Naive thymus-derived CD4-positive, alpha-beta T cell (primary cell): ENCODE measurements at regions not wholly inside any gene's neighbourhood (a gene's known extent, or its start where the extent isn't known, plus 50 kb on each side); places are given as distances from the start of the nearest gene placed in this dataset.

Experiments used
- ATAC-seq: fragments of 150-1000 bp; cut with Tn5 transposase; 2 replicates; pipeline ENCODE4 v1.10.0; 2021; ENCODE audit warnings: mild to moderate bottlenecking, moderate library complexity
- CTCF ChIA-PET: fragments of 350-600 bp; sonication (Branson Sonifier 250); formaldehyde crosslinking; loops from one replicate; lab custom pipeline; 2021; ENCODE audit warnings: antibody characterized with exemption; lab: Charles Lee
- POLR2A ChIA-PET: fragments of 350-600 bp; sonication (Branson Sonifier 250); formaldehyde crosslinking; loops from one replicate; lab custom pipeline; 2021; ENCODE audit warnings: antibody characterized with exemption, inconsistent platforms; lab: Charles Lee
- DNase-seq, 9 donors: peaks; one replicate each; pipeline versions ENCODE4 v3.0.0 to v3.0.0-alpha.2; 2020 to 2022; ENCODE audit warnings: mixed read lengths in 1 of 9
- H3K27ac ChIP-seq: one replicate; pipeline ENCODE4 v1.7.0; 2013; ENCODE audit warnings: mild to moderate bottlenecking, low read depth, low read length, moderate library complexity
- H3K27me3 ChIP-seq, 2 donors: one replicate each; pipeline ENCODE4 v1.7.0; 2013; ENCODE audit warnings: low read length in 2 of 2, mild to moderate bottlenecking in 2 of 2, moderate library complexity in 2 of 2; ENCODE audit not compliant: control insufficient read depth in 2 of 2, insufficient read depth in 2 of 2
- H3K36me3 ChIP-seq, 3 experiments: 1 replicate in 2 of 3; 2 replicates in 1 of 3; pipeline ENCODE4 v1.7.0; 2013; ENCODE audit warnings: low read length in 3 of 3, mild to moderate bottlenecking in 3 of 3, moderate library complexity in 1 of 3; ENCODE audit not compliant: insufficient read depth in 3 of 3, control insufficient read depth in 2 of 3
- H3K4me1 ChIP-seq, 2 donors: one replicate each; pipeline ENCODE4 v1.7.0; 2013; ENCODE audit warnings: low read length in 2 of 2, mild to moderate bottlenecking in 2 of 2, moderate library complexity in 1 of 2; ENCODE audit not compliant: control insufficient read depth in 2 of 2, insufficient read depth in 2 of 2
- H3K4me3 ChIP-seq: 2 replicates; pipeline ENCODE4 v1.7.0; 2013; ENCODE audit warnings: mild to moderate bottlenecking, low read length
- H3K9me3 ChIP-seq, 3 experiments: 1 replicate in 2 of 3; 2 replicates in 1 of 3; pipeline ENCODE4 v1.7.0; 2013; ENCODE audit warnings: low read length in 3 of 3; ENCODE audit not compliant: control insufficient read depth in 2 of 3
- H3K27ac Mint-ChIP-seq, 9 donors: one replicate each; pipeline ENCODE4 v1.8.0; 2020 to 2022; ENCODE audit warnings: mixed read lengths in 9 of 9, mild to moderate bottlenecking in 8 of 9, moderate library complexity in 5 of 9, inconsistent platforms in 2 of 9
- H3K27me3 Mint-ChIP-seq, 5 donors: one replicate each; pipeline ENCODE4 v1.8.0; 2021 to 2022; ENCODE audit warnings: mixed read lengths in 5 of 5, mild to moderate bottlenecking in 1 of 5
- H3K36me3 Mint-ChIP-seq, 5 donors: one replicate each; pipeline ENCODE4 v1.8.0; 2020 to 2022; ENCODE audit warnings: mixed read lengths in 5 of 5, mild to moderate bottlenecking in 3 of 5, inconsistent platforms in 1 of 5
- H3K4me1 Mint-ChIP-seq, 7 donors: one replicate each; pipeline ENCODE4 v1.8.0; 2020 to 2022; ENCODE audit warnings: mixed read lengths in 7 of 7, mild to moderate bottlenecking in 3 of 7, inconsistent platforms in 1 of 7
- H3K4me3 Mint-ChIP-seq, 10 donors: one replicate each; pipeline ENCODE4 v1.8.0; 2020 to 2022; ENCODE audit warnings: mild to moderate bottlenecking in 10 of 10, mixed read lengths in 10 of 10, moderate library complexity in 6 of 10, inconsistent platforms in 2 of 10
- H3K9me3 Mint-ChIP-seq, 11 donors: one replicate each; pipeline ENCODE4 v1.8.0; 2020 to 2022; ENCODE audit warnings: mixed read lengths in 11 of 11, mild to moderate bottlenecking in 4 of 11, inconsistent platforms in 1 of 11, moderate library complexity in 1 of 11
- intact Hi-C, 2 donors: fragments of 100-400 bp; cut with micrococcal nuclease; formaldehyde crosslinking; loops; one replicate each; pipeline ENCODE4 v1.15.1; 2023

DNA sequence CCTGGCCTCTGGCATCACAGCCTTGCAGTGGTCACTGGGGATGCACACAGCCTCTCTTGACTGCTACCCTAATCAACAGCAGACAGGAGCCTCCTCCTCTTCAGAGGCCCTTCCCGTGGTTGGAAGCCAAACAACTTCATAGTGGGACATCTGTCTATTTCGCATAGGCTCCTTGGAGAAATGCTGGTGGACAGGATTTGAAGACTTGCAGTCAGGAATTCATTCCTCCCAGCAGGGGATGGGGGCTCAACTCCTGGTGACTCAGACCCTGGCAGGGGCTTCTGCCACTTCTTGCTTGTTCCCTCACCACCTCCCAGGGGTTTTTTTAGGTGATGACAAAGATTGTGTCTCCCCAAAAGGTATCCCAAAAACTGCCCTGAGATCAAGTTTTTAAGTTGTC, 191.7 kb upstream of the CAMK1G start:
- Histone ChIP-seq H3K4me3 (no peak overlapping the region), H3K27me3 (no peaks in the 10 kb centered on the region), H3K9me3 (no peaks in the 10 kb centered on the region), H3K36me3 (no peaks in the 10 kb centered on the region), H3K4me1 (no peaks in the 10 kb centered on the region), H3K27ac (no peak overlapping the region)
- ATAC-seq = no peak
- intact Hi-C loops = no loop called here
- POLR2A ChIA-PET = no interaction called here
- H3K36me3 Mint-ChIP-seq = peaks cover 0 to 6% (median 0%) of the 10 kb centered on the region in 5 donors
- peaks cover 18 to 33% (median 27%) of the 10 kb centered on the region in 5 donors for H3K27me3 Mint-ChIP-seq
- H3K9me3 Mint-ChIP-seq = peaks cover 0 to 5% (median 0%) of the 10 kb centered on the region in 11 donors
- H3K27ac Mint-ChIP-seq = no peak overlapping the region
- H3K4me1 Mint-ChIP-seq = peaks cover 0 to 7% (median 0%) of the 10 kb centered on the region in 7 donors
- CTCF ChIA-PET = interaction anchor here (0.6 kb wide), 1 partner anchor 478 kb away, joined by 3 read pairs; no protein-coding TSS in a partner anchor
- no peak for DNase-seq
- H3K4me3 Mint-ChIP-seq = no peak overlapping the region

GRCh38 chr1:209395169-209395568, 188.3 kb upstream of the CAMK1G start:
- Histone ChIP-seq H3K27ac (no peak overlapping the region), H3K9me3 (no peaks in the 10 kb centered on the region), H3K27me3 (no peaks in the 10 kb centered on the region), H3K36me3 (no peaks in the 10 kb centered on the region), H3K4me3 (no peak overlapping the region), H3K4me1 (no peaks in the 10 kb centered on the region)
- Mint-ChIP-seq H3K27me3 (peaks cover 19 to 38% (median 23%) of the 10 kb centered on the region in 5 donors), H3K36me3 (peaks cover 0 to 6% (median 0%) of the 10 kb centered on the region in 5 donors), H3K4me1 (peaks cover 0 to 7% (median 0%) of the 10 kb centered on the region in 7 donors), H3K27ac (no peak overlapping the region), H3K4me3 (no peak overlapping the region), H3K9me3 (peaks cover 0 to 5% (median 0%) of the 10 kb centered on the region in 11 donors)
- DNase-seq (no peak), ATAC-seq (no peak)
- ChIA-PET POLR2A (no interaction called here), CTCF (interaction anchor here (0.7 kb wide), 1 partner anchor 204 kb away, joined by 3 read pairs; no protein-coding TSS in a partner anchor)
- intact Hi-C loops = no loop called here

- POLR2A ChIA-PET = no interaction called here
- no peaks in the 10 kb centered on the region for H3K36me3 ChIP-seq
- CTCF ChIA-PET = interaction anchor here (1.1 kb wide), 1 partner anchor 9 kb away, joined by 4 read pairs; no protein-coding TSS in a partner anchor
- no peak for DNase-seq
- no peak overlapping the region for H3K27ac Mint-ChIP-seq
- H3K4me3 ChIP-seq = no peak overlapping the region
- H3K9me3 Mint-ChIP-seq = peaks cover 0 to 5% (median 0%) of the 10 kb centered on the region in 11 donors
- no peaks in the 10 kb centered on the region for H3K27me3 ChIP-seq
- no peak overlapping the region for H3K4me3 Mint-ChIP-seq
- no peaks in the 10 kb centered on the region for H3K4me1 ChIP-seq
- H3K36me3 Mint-ChIP-seq = peaks cover 0 to 6% (median 0%) of the 10 kb centered on the region in 5 donors
- no peaks in the 10 kb centered on the region for H3K9me3 ChIP-seq
- H3K27me3 Mint-ChIP-seq = peaks cover 19 to 38% (median 23%) of the 10 kb centered on the region in 5 donors
- peaks cover 0 to 7% (median 0%) of the 10 kb centered on the region in 7 donors for H3K4me1 Mint-ChIP-seq
- no peak for ATAC-seq
- H3K27ac ChIP-seq = no peak overlapping the region
- intact Hi-C loops = no loop called here
Measured at GRCh38 chr1:209397371-209397770, 186.1 kb upstream of the CAMK1G start.

GRCh38 chr1:209397910-209398309, 185.6 kb upstream of the CAMK1G start:
- no peak overlapping the region for H3K4me3 ChIP-seq
- H3K27ac ChIP-seq = no peak overlapping the region
- DNase-seq (no peak), ATAC-seq (no peak)
- peaks cover 0 to 6% (median 0%) of the 10 kb centered on the region in 5 donors for H3K36me3 Mint-ChIP-seq
- H3K9me3 ChIP-seq = no peaks in the 10 kb centered on the region
- no peak overlapping the region for H3K27ac Mint-ChIP-seq
- CTCF ChIA-PET = interaction anchor here (1.1 kb wide), 1 partner anchor 10 kb away, joined by 4 read pairs; no protein-coding TSS in a partner anchor
- peaks cover 0 to 7% (median 0%) of the 10 kb centered on the region in 7 donors for H3K4me1 Mint-ChIP-seq
- POLR2A ChIA-PET = no interaction called here
- no peaks in the 10 kb centered on the region for H3K27me3 ChIP-seq
- intact Hi-C loops = no loop called here
- peaks cover 19 to 37% (median 23%) of the 10 kb centered on the region in 5 donors for H3K27me3 Mint-ChIP-seq
- H3K4me3 Mint-ChIP-seq = no peak overlapping the region
- H3K4me1 ChIP-seq = no peaks in the 10 kb centered on the region
- peaks cover 0 to 5% (median 0%) of the 10 kb centered on the region in 11 donors for H3K9me3 Mint-ChIP-seq
- H3K36me3 ChIP-seq = no peaks in the 10 kb centered on the region

DNA sequence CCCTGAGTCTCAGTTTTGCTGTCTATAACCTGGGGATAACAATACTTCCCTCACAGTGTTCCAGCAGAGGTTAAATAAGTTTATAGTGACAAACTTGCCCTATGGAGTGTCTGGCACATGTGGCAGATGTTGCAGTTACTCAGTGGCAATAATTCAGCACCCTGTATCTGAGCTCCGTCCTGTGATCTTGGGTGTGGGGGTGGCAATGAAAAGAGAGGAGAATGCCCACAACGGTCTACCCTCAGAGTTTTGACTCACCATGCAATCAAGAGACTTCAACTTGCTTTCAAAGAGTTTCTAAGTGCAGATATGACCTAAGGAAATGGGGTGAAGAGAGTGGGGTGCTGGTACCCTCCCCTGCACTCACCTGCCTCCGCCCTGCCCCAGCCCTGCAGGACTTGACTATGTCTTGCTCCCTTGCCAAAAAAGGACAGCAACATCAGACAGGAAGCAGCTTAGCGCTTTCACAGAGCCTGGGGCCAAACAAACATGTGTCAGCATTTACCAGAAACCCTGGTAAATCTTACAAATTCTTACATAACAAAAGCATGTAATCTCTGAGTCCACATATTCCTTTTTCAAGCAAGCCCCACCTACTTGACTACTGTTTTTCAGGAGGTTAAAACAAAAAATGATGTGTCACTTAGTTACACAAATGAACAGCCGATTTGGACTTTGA, 185.1 kb upstream of the CAMK1G start:
- POLR2A ChIA-PET = no interaction called here
- peak; percentile 63 for ATAC-seq
- CTCF ChIA-PET = interaction anchor here (1.1 kb wide), 1 partner anchor 11 kb away, joined by 4 read pairs; no protein-coding TSS in a partner anchor

DNA sequence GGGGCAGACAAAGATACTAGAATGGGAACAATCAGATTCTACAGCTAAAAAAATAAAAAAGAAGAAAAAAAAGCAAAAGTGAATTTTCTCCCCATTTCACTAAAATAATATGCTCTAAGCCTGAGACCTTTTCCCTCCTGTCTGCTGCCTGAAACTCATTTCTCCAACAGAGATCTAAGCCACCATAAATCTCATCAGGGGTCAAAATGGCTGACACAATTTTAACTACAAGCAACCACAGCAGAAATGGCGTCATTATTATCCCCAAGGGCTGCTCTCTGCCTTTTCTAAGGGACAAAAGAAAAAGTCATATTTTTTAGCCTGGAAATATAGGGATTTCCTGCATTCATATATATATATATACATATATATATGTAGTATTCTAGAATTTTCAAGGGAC, 183.7 kb upstream of the CAMK1G start:
- peaks cover 15 to 28% (median 20%) of the 10 kb centered on the region in 5 donors for H3K27me3 Mint-ChIP-seq
- ChIA-PET CTCF (no interaction called here), POLR2A (no interaction called here)
- H3K9me3 Mint-ChIP-seq = peaks cover 0 to 5% (median 0%) of the 10 kb centered on the region in 11 donors
- H3K4me1 ChIP-seq = no peaks in the 10 kb centered on the region
- peaks cover 0 to 6% (median 0%) of the 10 kb centered on the region in 5 donors for H3K36me3 Mint-ChIP-seq
- no peak overlapping the region for H3K4me3 ChIP-seq
- H3K4me1 Mint-ChIP-seq = peaks cover 0 to 9% (median 0%) of the 10 kb centered on the region in 7 donors
- no peak for ATAC-seq
- intact Hi-C loops = no loop called here
- no peak overlapping the region for H3K27ac Mint-ChIP-seq
- no peak overlapping the region for H3K27ac ChIP-seq
- H3K4me3 Mint-ChIP-seq = no peak overlapping the region
- no peaks in the 10 kb centered on the region for H3K36me3 ChIP-seq
- no peaks in the 10 kb centered on the region for H3K27me3 ChIP-seq
- no peak for DNase-seq
- no peaks in the 10 kb centered on the region for H3K9me3 ChIP-seq

More for the DNA sequence above, 185.1 kb upstream of the CAMK1G start:
- no peak overlapping the region for H3K27ac Mint-ChIP-seq
- H3K9me3 Mint-ChIP-seq = peaks cover 0 to 5% (median 0%) of the 10 kb centered on the region in 11 donors
- H3K9me3 ChIP-seq = no peaks in the 10 kb centered on the region
- no peaks in the 10 kb centered on the region for H3K27me3 ChIP-seq
- H3K4me3 Mint-ChIP-seq = no peak overlapping the region
- H3K27ac ChIP-seq = no peak overlapping the region
- no peaks in the 10 kb centered on the region for H3K4me1 ChIP-seq
- peaks cover 0 to 6% (median 0%) of the 10 kb centered on the region in 5 donors for H3K36me3 Mint-ChIP-seq
- no peaks in the 10 kb centered on the region for H3K36me3 ChIP-seq
- peaks cover 19 to 33% (median 23%) of the 10 kb centered on the region in 5 donors for H3K27me3 Mint-ChIP-seq
- DNase-seq = no peak
- intact Hi-C loops = no loop called here
- peaks cover 0 to 7% (median 0%) of the 10 kb centered on the region in 7 donors for H3K4me1 Mint-ChIP-seq
- no peak overlapping the region for H3K4me3 ChIP-seq
